ENCODE measurements at regions not wholly inside any gene's neighbourhood (a gene's known extent, or its start where the extent isn't known, plus 50 kb on each side); places are given as distances from the start of the nearest gene placed in this dataset.
"Not testable (repeated sequence)": the region's sequence is repeated elsewhere in the genome, so short reads cannot be mapped to it uniquely, and the experiment has no call there.

GRCh38 chr11:97033178-97033577, 643.4 kb downstream of the JRKL start:
- no peak for DNase-seq

- DNase-seq, result peak; percentile 2
These were observed 658.7 kb downstream of the JRKL start for GRCh38 chr11:97048481-97048880.

- no peak for DNase-seq
These were observed 670.4 kb downstream of the JRKL start for GRCh38 chr11:97060184-97060583.

GRCh38 chr11:97069160-97069559, 679.3 kb downstream of the JRKL start:
- no peak for DNase-seq

DNA sequence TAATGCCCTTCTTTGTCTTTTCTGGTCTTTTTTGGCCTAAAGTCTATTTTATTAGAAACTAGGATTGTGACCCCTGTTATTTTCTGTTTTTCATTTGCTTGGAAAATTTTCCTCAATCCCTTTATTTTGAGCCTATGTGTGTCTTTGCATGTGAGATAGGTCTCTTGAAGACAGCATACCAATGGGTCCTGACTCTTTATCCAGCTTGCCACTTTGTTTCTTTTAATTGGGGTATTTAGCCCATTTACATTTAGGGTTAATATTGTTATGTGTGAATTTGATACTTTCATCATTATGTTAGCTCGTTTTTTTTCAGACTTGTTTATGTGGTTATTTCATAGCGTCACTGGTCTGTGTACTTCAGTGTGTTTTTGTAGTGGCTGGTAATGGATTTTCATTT, 682.6 kb downstream of the JRKL start:
- DNase-seq, result no peak

DNA sequence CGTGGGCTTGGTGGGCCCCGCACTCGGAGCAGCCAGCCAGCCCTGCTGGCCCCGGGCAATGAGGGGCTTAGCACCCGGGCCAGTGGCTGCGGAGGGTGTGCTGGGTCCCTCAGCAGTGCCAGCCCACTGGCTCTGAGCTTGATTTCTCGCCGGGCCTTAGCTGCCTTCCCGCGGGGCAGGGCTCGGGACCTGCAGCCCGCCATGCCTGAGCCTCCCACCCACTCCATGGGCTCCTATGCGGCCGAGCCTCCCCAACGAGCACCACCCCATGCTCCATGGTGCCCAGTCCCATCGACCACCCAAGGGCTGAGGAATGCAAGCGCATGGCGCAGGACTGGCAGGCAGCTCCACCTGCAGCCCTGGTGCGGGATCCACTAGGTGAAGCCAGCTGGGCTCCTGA, 686.9 kb downstream of the JRKL start:
- not testable (repeated sequence) for DNase-seq

DNA sequence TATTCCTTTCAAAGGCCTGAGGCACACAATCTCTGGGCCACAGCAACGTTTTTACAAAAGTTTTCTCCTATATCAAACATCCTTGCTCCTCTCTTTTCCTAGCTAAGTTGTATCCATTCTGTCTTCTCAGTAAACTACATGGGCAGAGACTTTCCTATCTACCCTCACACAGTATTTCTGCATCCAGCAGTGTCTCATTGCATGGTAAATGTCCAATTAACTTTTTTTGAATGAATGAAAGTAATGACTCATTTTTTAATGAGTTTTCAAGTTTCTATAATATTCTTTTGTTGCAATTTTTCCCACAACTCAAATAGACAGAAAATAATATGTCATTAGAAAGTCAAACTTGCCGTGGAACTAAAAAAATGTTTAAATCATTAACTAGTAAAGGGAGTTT, 688.6 kb downstream of the JRKL start:
- DNase-seq, result no peak

DNA sequence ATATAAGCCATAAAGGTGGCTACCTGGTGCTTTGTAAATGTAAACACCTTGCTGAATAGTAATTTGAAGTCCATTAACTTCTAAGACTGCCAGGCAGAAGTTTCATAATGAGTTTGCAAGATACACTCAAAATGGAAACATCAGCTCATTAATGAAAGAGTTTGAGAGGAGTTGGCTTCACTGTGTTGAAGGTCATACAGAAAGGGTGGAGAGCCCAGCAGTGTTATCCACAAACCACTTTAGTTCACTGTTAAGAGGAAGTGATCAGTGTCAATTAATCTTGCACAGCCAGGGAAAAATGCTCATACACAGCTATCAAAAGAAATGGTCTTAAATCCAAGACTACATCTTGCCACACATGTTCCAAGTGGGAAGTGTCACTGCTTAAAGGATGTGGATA, 689.4 kb downstream of the JRKL start:
- DNase-seq, result no peak

DNA sequence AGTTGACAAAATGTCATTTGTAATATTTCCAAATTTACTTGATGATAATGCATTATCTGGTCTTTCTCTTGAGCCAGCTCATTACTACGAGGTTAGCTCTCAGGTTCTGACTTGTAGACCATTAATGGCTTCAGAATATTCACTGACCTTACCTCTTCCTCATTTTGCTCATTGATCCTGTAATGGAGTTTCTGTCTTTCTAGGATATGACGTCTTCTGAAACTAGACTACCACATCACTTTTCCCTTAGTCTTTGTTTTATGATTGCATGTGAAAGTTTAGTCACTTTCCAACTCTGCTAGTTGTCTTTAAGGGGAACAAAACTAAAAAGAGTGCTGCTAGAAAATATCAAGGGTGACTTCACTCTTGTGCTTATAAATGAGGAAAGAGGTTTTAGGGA, 697.6 kb downstream of the JRKL start:
- no peak for DNase-seq

DNA sequence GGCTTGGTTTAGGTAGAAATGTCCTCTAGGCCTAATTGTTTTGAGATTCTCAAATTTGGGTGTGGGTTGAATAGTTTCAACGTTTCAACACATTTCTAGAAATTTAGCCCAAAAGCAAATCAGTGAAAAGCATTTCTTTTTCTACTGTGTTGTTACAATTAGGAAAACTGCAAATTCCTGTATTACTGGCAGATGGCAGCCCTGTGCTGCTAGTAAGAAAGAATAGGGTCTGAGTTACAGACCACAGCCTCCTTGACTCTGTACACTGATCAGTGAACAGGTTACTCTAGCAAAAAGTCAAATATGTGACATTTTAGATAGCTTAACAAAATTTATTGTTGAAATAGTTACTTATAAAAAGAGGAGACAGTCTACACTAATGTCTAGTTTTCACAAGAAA, 703.0 kb downstream of the JRKL start:
- peak; percentile 25 for DNase-seq

- DNase-seq, result not testable (repeated sequence)
These were observed 712.4 kb downstream of the JRKL start for GRCh38 chr11:97102180-97102579.

- no peak for DNase-seq
These were observed 717.8 kb downstream of the JRKL start for GRCh38 chr11:97107604-97108003.

GRCh38 chr11:97109078-97109477, 719.3 kb downstream of the JRKL start:
- no peak for DNase-seq

DNA sequence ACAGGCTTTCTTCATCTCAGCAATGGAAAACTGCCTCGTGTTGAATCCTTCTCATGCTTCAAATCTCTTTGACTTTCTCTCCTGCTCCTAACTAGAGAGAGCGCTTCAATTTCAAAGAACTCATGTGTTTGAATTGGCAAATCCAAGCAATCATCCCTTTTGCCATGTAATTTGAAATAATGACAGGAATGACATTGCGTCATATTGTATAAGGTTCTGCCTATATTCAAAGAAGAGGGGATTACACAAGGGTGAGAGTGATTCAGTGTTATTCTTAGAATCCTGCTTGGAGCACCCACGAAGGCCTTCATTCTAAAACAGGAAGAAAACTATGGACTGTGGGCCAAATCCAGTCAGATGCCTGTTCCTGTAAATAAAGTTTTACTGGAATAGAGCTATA, 720.6 kb downstream of the JRKL start:
- DNase-seq, result no peak

- DNase-seq, result no peak
These were observed 721.7 kb downstream of the JRKL start for GRCh38 chr11:97111559-97111958.

DNA sequence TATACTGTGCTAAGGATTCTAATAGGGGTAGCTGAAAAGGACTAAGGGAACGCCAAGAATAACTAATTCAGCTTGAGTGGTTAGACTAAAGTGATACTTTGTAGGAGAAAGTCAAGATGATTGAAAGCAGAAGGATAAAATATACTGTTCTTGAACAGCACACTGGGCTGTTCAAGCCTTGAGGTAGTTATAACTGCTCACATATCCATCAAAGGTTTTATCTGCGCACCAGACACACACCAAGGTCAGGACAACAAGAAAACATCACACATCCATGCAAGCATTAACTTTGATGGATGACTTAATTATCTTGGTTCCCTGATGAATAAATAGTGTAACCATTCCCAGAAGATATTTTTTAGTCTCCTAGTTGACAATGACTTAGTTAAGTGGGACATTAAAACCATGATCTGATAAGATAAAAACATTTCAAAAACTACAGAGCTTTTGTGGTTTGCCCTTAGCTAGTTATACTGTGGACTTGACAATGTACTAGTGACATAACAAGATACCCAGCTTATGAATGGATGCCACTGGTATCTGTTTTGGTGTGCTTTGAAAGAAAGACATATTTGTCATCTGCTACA, 728.9 kb downstream of the JRKL start:
- DNase-seq, result no peak

GRCh38 chr11:97123237-97123636, 733.4 kb downstream of the JRKL start:
- no peak for DNase-seq

DNA sequence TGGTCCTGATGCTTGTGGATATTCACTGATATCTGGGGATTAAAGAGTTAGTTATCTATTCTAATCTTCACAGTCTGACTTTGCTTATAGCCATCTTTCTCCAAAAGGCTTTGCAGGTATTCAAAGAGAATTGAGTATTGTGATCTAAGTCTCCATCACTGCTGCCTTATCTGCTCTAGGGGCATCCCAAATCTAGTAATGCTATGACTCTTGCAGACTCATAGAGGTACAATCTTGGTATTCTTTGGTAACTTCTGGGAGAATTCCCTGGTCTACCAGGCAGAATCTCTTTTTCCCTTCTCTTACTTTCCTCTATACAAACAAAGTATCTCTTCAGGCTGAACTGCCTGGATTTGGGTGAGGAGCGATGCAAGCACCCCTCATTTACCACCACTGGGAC, 746.3 kb downstream of the JRKL start:
- DNase-seq, result no peak

DNA sequence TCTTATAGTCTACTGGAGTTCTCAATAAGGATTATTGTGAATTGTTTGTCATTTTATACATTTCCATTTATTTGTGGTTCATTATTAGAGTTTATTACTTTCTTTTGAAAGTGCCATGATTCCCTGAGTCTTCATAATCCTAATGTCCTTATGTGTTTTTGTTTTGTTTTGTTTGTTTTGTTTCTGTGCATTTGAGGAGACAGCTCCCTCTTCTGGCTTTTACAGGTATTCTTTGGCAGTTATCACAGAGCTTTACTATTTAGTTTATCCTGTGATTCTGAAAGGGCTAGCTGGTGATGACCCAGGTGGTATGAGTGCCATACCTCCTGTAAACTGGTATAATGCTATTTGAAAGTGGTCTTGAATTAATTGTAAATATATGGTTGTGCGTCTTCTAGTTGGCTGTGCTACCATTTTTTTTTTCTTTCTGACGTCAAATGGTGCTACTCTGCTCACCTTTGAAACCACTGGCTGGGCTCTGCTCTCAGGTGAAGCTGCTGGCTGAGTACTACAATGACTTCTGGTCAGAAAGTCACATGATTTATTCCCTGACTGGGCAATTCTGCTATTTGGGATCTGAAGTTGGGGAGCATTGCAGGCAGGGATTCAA, 751.2 kb downstream of the JRKL start:
- no peak for DNase-seq

GRCh38 chr11:97143463-97143862, 753.6 kb downstream of the JRKL start:
- DNase-seq, result no peak

GRCh38 chr11:97149741-97150140, 759.9 kb downstream of the JRKL start:
- no peak for DNase-seq

GRCh38 chr11:97157221-97157740, 767.5 kb downstream of the JRKL start:
- peak; percentile 6 for DNase-seq

DNA sequence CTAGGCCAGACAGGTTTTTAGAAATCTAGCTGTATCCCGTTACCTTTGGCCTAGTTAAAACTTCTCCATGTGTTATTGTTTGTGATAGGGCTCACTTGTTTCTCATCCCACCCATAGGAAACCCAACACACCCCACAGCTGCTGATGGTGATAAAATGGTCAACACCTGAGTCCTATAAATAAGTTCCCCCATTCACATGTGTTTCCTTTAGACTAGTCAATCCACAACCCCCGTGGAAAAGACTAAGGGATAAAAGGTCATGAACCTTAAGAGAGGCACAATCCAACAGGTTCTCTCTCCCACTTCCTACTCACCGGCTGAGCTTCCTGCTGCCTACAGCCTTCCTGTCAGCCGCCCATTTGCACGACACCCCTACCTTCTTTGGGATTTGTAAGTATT, 768.4 kb downstream of the JRKL start:
- peak; percentile 2 for DNase-seq

DNA sequence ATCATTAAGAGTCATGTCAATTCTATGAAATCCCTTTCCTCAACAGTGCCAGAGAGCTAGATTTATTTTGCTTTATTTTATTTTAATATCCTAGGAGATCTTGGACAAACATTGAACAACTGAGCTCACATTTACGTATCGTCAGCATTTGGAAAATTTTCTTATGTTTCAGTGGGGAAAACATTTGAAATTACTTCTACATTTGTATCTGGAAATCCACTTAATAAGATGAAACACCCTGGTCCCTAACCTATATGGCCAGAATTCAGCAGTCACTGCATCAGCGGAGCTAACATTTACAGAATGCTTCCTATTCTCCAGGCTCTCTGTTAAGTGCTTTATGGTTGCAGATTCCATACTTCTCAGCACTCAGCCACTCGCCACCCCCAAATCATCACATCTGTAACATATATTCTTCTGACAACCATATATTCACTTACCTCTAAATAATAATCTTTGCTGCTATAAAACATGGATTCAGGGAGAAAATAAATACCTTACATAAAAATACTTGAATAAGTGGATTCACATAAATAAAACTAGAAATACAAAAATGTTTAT, 773.9 kb downstream of the JRKL start:
- peak; percentile 31 for DNase-seq
